SJCRH30 (cell line): ENCODE measurements at regions not wholly inside any gene's neighbourhood (a gene's known extent, or its start where the extent isn't known, plus 50 kb on each side); places are given as distances from the start of the nearest gene placed in this dataset.
"Not testable (repeated sequence)": the region's sequence is repeated elsewhere in the genome, so short reads cannot be mapped to it uniquely, and the experiment has no call there.

ENCODE experiments used
- DNase-seq, 2 experiments: peaks; one replicate each; pipeline ENCODE4 v3.0.0-alpha.2; 2015 to 2020
- H3K27ac ChIP-seq: fragments of 250-450 bp; sonication (Bioruptor Pico); 2 replicates; pipeline ENCODE4 v1.5.1; 2020; ENCODE audit warnings: mild to moderate bottlenecking, moderate library complexity
- H3K27me3 ChIP-seq: fragments of 250-450 bp; sonication (Bioruptor Pico); 2 replicates; pipeline ENCODE4 v1.5.1; 2020; ENCODE audit warnings: mild to moderate bottlenecking, moderate library complexity
- H3K36me3 ChIP-seq: fragments of 250-450 bp; sonication (Bioruptor Pico); 2 replicates; pipeline ENCODE4 v1.5.1; 2020; ENCODE audit warnings: mild to moderate bottlenecking, moderate library complexity
- H3K4me1 ChIP-seq: fragments of 250-450 bp; sonication (Bioruptor Pico); 2 replicates; pipeline ENCODE4 v1.5.1; 2020; ENCODE audit warnings: mild to moderate bottlenecking, moderate library complexity
- H3K4me3 ChIP-seq: fragments of 250-450 bp; sonication (Bioruptor Pico); 2 replicates; pipeline ENCODE4 v1.5.1; 2020; ENCODE audit warnings: mild to moderate bottlenecking, moderate library complexity
- H3K9me3 ChIP-seq: fragments of 250-450 bp; sonication (Bioruptor Pico); replicated peaks from 2 replicates; pipeline ENCODE4 v1.5.1; 2020; ENCODE audit warnings: mild to moderate bottlenecking, moderate library complexity

- no peak for DNase-seq
- H3K36me3 ChIP-seq: no peaks in the 10 kb centered on the region
- H3K27ac ChIP-seq: no peak overlapping the region
- H3K4me1 ChIP-seq: peaks cover 6% of the 10 kb centered on the region
- H3K27me3 ChIP-seq: no peaks in the 10 kb centered on the region
- no peak overlapping the region for H3K4me3 ChIP-seq
- no peaks in the 10 kb centered on the region for H3K9me3 ChIP-seq
These were observed 51.0 kb upstream of the RCBTB2 start for GRCh38 chr13:48583859-48584311.

GRCh38 chr13:48585456-48585840, 52.6 kb upstream of the RCBTB2 start:
- Histone ChIP-seq H3K36me3 (no peaks in the 10 kb centered on the region), H3K27me3 (no peaks in the 10 kb centered on the region), H3K9me3 (no peaks in the 10 kb centered on the region), H3K27ac (no peak overlapping the region), H3K4me3 (no peak overlapping the region), H3K4me1 (peaks cover 6% of the 10 kb centered on the region)
- peak; percentile 50 to 86 for DNase-seq

GRCh38 chr13:48586591-48587103, 53.8 kb upstream of the RCBTB2 start:
- H3K36me3 ChIP-seq: no peaks in the 10 kb centered on the region
- H3K27ac ChIP-seq: no peak overlapping the region
- H3K4me3 ChIP-seq: no peak overlapping the region
- H3K4me1 ChIP-seq: peaks cover 6% of the 10 kb centered on the region
- H3K27me3 ChIP-seq: no peaks in the 10 kb centered on the region
- DNase-seq: no peak
- no peaks in the 10 kb centered on the region for H3K9me3 ChIP-seq

- Histone ChIP-seq H3K27me3 (no peaks in the 10 kb centered on the region), H3K4me3 (no peak overlapping the region), H3K36me3 (no peaks in the 10 kb centered on the region), H3K27ac (no peak overlapping the region), H3K9me3 (no peaks in the 10 kb centered on the region), H3K4me1 (peaks cover 6% of the 10 kb centered on the region)
- DNase-seq: no peak
These were observed 55.2 kb upstream of the RCBTB2 start for GRCh38 chr13:48588120-48588519.

DNA sequence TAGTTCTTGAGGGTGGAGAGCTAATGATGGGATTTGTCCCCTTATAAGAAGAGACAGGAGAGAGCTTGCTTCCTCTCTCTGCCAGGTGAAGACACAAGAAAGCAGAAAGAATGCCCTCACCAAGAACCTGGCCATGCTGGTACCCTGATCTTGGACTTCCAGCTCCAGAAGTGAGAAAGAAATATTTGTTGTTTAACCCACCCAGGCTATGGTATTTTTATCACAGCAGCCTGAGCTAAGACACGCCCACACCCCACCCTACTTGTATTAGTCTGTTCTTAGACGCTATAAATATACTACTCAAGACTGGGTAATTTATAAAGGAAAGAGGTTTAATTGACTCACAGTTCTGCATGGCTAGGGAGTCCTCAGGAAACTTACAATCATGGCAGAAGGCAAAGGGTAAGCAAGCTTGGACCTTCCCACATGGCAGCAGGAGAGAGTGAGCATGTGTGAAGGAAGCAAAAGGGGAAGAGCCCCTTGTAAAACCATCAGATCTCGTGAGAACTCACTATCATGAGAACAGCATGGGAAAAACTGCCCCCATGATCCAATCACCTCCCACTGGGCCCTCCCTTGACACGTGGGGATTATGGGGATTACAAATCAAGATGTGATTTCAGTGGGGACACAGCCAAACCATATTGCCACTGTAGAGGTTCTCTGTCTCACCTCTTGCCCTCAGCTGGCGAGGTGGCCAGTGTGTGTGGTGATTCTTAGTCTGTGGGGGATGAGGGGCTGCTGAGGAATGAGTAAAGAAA, 57.4 kb upstream of the RCBTB2 start:
- H3K36me3 ChIP-seq: no peaks in the 10 kb centered on the region
- no peak for DNase-seq
- no peak overlapping the region for H3K27ac ChIP-seq
- H3K27me3 ChIP-seq: no peaks in the 10 kb centered on the region
- H3K4me3 ChIP-seq: no peak overlapping the region
- H3K4me1 ChIP-seq: peaks cover 1% of the 10 kb centered on the region
- no peaks in the 10 kb centered on the region for H3K9me3 ChIP-seq

GRCh38 chr13:48591124-48591872, 58.4 kb upstream of the RCBTB2 start:
- H3K27me3 ChIP-seq, DNase-seq, H3K27ac ChIP-seq, H3K9me3 ChIP-seq, H3K36me3 ChIP-seq, H3K4me1 ChIP-seq, H3K4me3 ChIP-seq: not testable (repeated sequence)

GRCh38 chr13:48591889-48592687, 59.2 kb upstream of the RCBTB2 start:
- DNase-seq: no peak
- H3K4me1 ChIP-seq: no peaks in the 10 kb centered on the region
- H3K4me3 ChIP-seq: no peak overlapping the region
- H3K27me3 ChIP-seq: no peaks in the 10 kb centered on the region
- no peaks in the 10 kb centered on the region for H3K36me3 ChIP-seq
- no peaks in the 10 kb centered on the region for H3K9me3 ChIP-seq
- no peak overlapping the region for H3K27ac ChIP-seq

DNA sequence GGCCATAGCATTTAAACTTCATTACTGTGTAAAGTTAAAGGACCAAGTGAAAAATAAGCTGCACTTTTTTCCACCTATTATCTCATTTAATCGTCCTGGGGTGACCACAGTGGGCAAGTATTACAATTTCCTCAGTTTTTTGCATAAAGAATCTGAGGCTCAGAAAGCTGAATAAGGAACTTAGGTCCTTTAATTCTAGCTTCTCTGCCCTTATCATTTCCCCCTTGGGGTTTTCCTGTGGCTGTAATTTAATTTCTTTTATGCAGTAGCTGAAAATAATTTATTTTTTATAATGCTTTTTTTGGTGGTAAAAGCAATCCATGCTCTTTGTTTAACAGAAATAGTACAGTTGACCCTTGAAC, 59.8 kb upstream of the RCBTB2 start:
- Histone ChIP-seq H3K27ac (no peak overlapping the region), H3K4me3 (no peak overlapping the region), H3K27me3 (no peaks in the 10 kb centered on the region), H3K9me3 (no peaks in the 10 kb centered on the region), H3K4me1 (no peaks in the 10 kb centered on the region), H3K36me3 (no peaks in the 10 kb centered on the region)
- DNase-seq: no peak

- DNase-seq: no peak
- H3K27me3 ChIP-seq: no peaks in the 10 kb centered on the region
- H3K36me3 ChIP-seq: no peaks in the 10 kb centered on the region
- H3K9me3 ChIP-seq: no peaks in the 10 kb centered on the region
- H3K4me1 ChIP-seq: no peaks in the 10 kb centered on the region
- no peak overlapping the region for H3K4me3 ChIP-seq
- H3K27ac ChIP-seq: no peak overlapping the region
These were observed 60.2 kb upstream of the CYSLTR2 start for GRCh38 chr13:48593536-48593935.

GRCh38 chr13:48594096-48594815, 59.5 kb upstream of the CYSLTR2 start:
- no peak for DNase-seq
- Histone ChIP-seq H3K9me3 (no peaks in the 10 kb centered on the region), H3K27me3 (no peaks in the 10 kb centered on the region), H3K4me1 (no peaks in the 10 kb centered on the region), H3K4me3 (no peak overlapping the region), H3K36me3 (no peaks in the 10 kb centered on the region), H3K27ac (no peak overlapping the region)

DNA sequence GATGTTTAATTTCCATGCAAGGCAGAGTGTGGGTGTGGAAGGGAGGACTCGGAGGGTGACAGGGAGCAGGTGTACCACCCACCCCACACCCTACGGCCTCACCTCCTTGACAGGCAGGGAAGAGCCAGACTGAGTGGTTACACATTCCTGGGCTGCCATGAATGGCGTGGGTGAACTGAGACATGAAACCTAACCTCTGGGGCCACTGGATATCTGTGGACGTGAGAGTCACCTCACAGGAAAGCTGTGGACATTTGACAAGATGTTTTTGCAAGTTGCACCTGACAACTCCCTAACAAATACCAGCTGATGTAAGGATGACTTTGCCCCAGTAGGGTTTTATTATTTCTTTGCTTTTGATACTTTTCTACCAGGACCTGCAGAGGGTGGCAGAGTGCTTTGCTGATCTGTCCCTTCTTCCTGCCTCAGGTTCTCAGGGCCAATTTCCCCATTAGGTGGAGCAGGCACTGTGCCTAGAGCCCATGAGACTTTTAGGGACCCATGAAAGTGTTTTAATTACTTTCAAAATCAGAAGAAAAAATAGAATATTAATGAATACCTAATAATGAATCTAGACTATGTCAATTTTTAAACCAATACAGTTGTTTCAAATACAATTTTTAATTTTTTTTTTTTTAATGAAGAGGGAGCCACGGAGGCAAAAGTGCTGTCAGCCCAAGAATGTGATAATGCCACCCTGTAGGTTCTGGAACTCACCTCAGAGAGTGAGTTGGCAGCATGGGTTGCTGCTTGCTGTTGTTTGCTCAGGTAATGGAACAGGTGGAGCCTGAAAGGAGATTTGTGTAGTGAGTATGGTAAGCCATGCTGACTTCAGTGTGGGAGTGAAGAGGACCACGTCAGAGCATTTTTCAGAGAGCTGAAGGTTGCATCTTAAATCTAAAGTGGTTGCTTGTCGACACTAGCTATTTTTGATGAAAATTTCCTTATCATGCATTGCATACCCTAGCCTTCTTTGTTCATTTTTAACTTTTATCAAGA, 58.0 kb upstream of the CYSLTR2 start:
- Histone ChIP-seq H3K27me3 (no peaks in the 10 kb centered on the region), H3K9me3 (no peaks in the 10 kb centered on the region), H3K4me1 (peaks cover 6% of the 10 kb centered on the region), H3K36me3 (no peaks in the 10 kb centered on the region), H3K4me3 (no peak overlapping the region), H3K27ac (no peak overlapping the region)
- DNase-seq: peak; percentile 29 to 62

GRCh38 chr13:48600374-48601364, 53.1 kb upstream of the CYSLTR2 start:
- no peaks in the 10 kb centered on the region for H3K9me3 ChIP-seq
- H3K4me3 ChIP-seq: peak overlapping the region; percentile 31
- H3K36me3 ChIP-seq: no peaks in the 10 kb centered on the region
- H3K27ac ChIP-seq: peak overlapping the region; percentile 30
- peak; percentile 66 to 83 for DNase-seq
- H3K27me3 ChIP-seq: no peaks in the 10 kb centered on the region
- peaks cover 17% of the 10 kb centered on the region for H3K4me1 ChIP-seq
